MCF 10A (cell line): ENCODE measurements at regions not wholly inside any gene's neighbourhood (a gene's known extent, or its start where the extent isn't known, plus 50 kb on each side); places are given as distances from the start of the nearest gene placed in this dataset.

ENCODE experiments used
- BruUV-seq: library from RNA; stranded (reverse); fragments of 400-500 nt; replicated peaks from 2 replicates; lab custom pipeline; 2021; lab: Mats Ljungman, UMichigan
- CTCF ChIA-PET: fragments of 300-600 bp; sonication (Branson Sonifier 250); formaldehyde crosslinking; extraction: SDS; loops from one replicate; lab custom pipeline; 2021; ENCODE audit warnings: antibody characterized with exemption, inconsistent platforms; lab: Yijun Ruan, JAX
- POLR2A ChIA-PET: fragments of 300-600, 350-650 bp; sonication (Branson Sonifier 250); formaldehyde crosslinking; extraction: SDS; loops from one replicate; lab custom pipeline; 2020; ENCODE audit warnings: antibody characterized with exemption, inconsistent platforms; lab: Yijun Ruan, JAX
- DNase-seq: peaks from one replicate; pipeline ENCODE4 v3.0.0-alpha.2; 2018; ENCODE audit not compliant: unreplicated experiment
- H3K27ac Mint-ChIP-seq: one replicate; pipeline ENCODE4 v1.8.0; 2022; ENCODE audit warnings: mild to moderate bottlenecking, low read depth, mixed read lengths; ENCODE audit not compliant: unreplicated experiment
- H3K27me3 Mint-ChIP-seq: one replicate; pipeline ENCODE4 v1.8.0; 2022; ENCODE audit warnings: mixed read lengths; ENCODE audit not compliant: insufficient read depth, unreplicated experiment
- H3K36me3 Mint-ChIP-seq: one replicate; pipeline ENCODE4 v1.8.0; 2022; ENCODE audit warnings: mild to moderate bottlenecking, moderate library complexity, mixed read lengths; ENCODE audit not compliant: insufficient read depth, unreplicated experiment
- H3K4me1 Mint-ChIP-seq: one replicate; pipeline ENCODE4 v1.8.0; 2022; ENCODE audit warnings: mixed read lengths; ENCODE audit not compliant: insufficient read depth, unreplicated experiment
- H3K4me3 Mint-ChIP-seq: one replicate; pipeline ENCODE4 v1.8.0; 2022; ENCODE audit warnings: mild to moderate bottlenecking, moderate library complexity, mixed read lengths; ENCODE audit not compliant: unreplicated experiment
- H3K9me3 Mint-ChIP-seq: one replicate; pipeline ENCODE4 v1.8.0; 2022; ENCODE audit warnings: mixed read lengths; ENCODE audit not compliant: unreplicated experiment
- CTCF ChIP-seq: fragments of 200-600 bp; IDR thresholded peaks from one replicate; pipeline ENCODE4 v1.8.0; 2022; ENCODE audit warnings: antibody characterized with exemption, mild to moderate bottlenecking; ENCODE audit not compliant: unreplicated experiment
- intact Hi-C: fragments of 100-400 bp; cut with micrococcal nuclease; formaldehyde crosslinking; loops from 2 replicates; pipeline ENCODE4 v1.14.1; 2022

GRCh38 chr1:94629259-94630181 lies 88.0 kb upstream of the F3 start:
- no peak overlapping the region for H3K27ac Mint-ChIP-seq
- no peaks in the 10 kb centered on the region for H3K9me3 Mint-ChIP-seq
- intact Hi-C loops: no loop called here
- H3K4me3 Mint-ChIP-seq: no peak overlapping the region
- peaks cover 6% of the 10 kb centered on the region for H3K36me3 Mint-ChIP-seq
- no peaks in the 10 kb centered on the region for H3K4me1 Mint-ChIP-seq
- TF ChIP-seq CTCF: no peak
- DNase-seq: no peak
- POLR2A ChIA-PET: interaction anchor here (1.2 kb wide), 1 partner anchor 17 kb away, joined by 3 read pairs; no protein-coding TSS in a partner anchor
- H3K27me3 Mint-ChIP-seq: no peaks in the 10 kb centered on the region
- CTCF ChIA-PET: no interaction called here
- BruUV-seq: no TSS peak

GRCh38 chr1:94628499-94628843 lies 86.9 kb upstream of the F3 start:
- DNase-seq: no peak
- H3K27me3 Mint-ChIP-seq: no peaks in the 10 kb centered on the region
- peaks cover 6% of the 10 kb centered on the region for H3K36me3 Mint-ChIP-seq
- ChIA-PET CTCF (no interaction called here), POLR2A (no interaction called here)
- BruUV-seq: no TSS peak
- no peak for TF ChIP-seq CTCF
- H3K4me3 Mint-ChIP-seq: no peak overlapping the region
- peaks cover 9% of the 10 kb centered on the region for H3K4me1 Mint-ChIP-seq
- no peaks in the 10 kb centered on the region for H3K9me3 Mint-ChIP-seq
- H3K27ac Mint-ChIP-seq: no peak overlapping the region
- intact Hi-C loops: no loop called here

DNA sequence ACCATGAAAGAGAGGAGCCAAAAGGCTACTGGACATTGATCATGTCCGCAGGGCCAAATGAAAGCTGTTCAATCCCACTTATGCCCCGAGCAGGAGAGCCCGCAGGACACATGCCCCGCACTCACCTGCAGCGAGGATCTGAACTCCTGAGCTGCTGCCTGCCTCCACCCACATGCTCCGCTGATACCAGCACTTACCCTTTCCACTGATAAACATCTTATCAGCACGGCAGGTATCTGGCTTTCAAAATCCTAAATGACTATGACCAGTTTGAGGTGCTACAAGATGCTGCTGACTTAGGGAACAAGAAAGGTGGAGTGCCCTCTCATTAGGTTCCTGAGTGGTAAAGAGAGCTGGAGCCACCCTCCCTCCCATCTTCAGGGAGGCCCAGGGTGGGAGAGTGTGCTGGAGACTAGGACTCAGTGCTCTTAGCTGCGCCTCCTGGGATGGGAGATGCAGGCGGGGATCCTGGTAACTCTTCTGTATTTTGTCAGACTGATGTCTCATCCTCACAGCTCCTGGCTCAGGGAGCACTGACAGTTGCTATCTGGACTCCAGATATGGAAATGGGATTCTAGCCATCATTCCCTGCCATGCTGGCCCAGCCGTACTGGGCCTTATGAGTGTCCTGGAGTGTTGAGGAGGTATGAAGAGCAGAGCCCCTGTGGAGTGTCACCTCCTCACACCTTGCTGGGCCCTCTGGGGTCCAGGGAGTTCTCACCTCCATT lies 86.4 kb upstream of the F3 start:
- Mint-ChIP-seq H3K4me3 (no peak overlapping the region), H3K27ac (no peak overlapping the region), H3K9me3 (no peaks in the 10 kb centered on the region), H3K4me1 (peaks cover 14% of the 10 kb centered on the region), H3K27me3 (no peaks in the 10 kb centered on the region), H3K36me3 (peaks cover 6% of the 10 kb centered on the region)
- CTCF ChIA-PET: interaction anchor here (0.6 kb wide), 1 partner anchor 999 kb away, joined by 3 read pairs; no protein-coding TSS in a partner anchor
- TF ChIP-seq CTCF: no peak
- intact Hi-C loops: no loop called here
- POLR2A ChIA-PET: no interaction called here
- BruUV-seq: no TSS peak
- DNase-seq: no peak

- Mint-ChIP-seq H3K27ac (peak overlapping the region; percentile 86), H3K4me3 (no peak overlapping the region), H3K9me3 (no peaks in the 10 kb centered on the region), H3K36me3 (no peaks in the 10 kb centered on the region), H3K4me1 (peaks cover 50% of the 10 kb centered on the region), H3K27me3 (no peaks in the 10 kb centered on the region)
- no peak for DNase-seq
- ChIA-PET POLR2A (interaction anchor here (1.0 to 2.9 kb wide), 7 partner anchors 14 to 95 kb away, joined by 3 to 24 read pairs (median 4); partner anchors contain the start of gene F3), CTCF (interaction anchor here (0.7 to 1.6 kb wide), 3 partner anchors 17 to 178 kb away, joined by 3 to 5 read pairs (median 3); no protein-coding TSS in a partner anchor)
- BruUV-seq: no TSS peak
- intact Hi-C loops: no loop called here
- TF ChIP-seq CTCF: no peak
Measured at GRCh38 chr1:94624203-94624602, 82.6 kb upstream of the F3 start.
